ENCODE measurements at regions not wholly inside any gene's neighbourhood (a gene's known extent, or its start where the extent isn't known, plus 50 kb on each side); places are given as distances from the start of the nearest gene placed in this dataset.

GRCh38 chr6:122246906-122247658, 152.4 kb upstream of the HSF2 start:
- CTCF ChIA-PET: no interaction called here
- Mint-ChIP-seq H3K27ac (no peak overlapping the region), H3K4me1 (no peaks in the 10 kb centered on the region), H3K9me3 (peaks cover 20% of the 10 kb centered on the region), H3K4me3 (no peak overlapping the region), H3K27me3 (no peaks in the 10 kb centered on the region), H3K36me3 (ENCODE audit: low read depth) (no peaks in the 10 kb centered on the region)
- DNase-seq (no peak), ATAC-seq (ENCODE audit: low read depth) (no peak)
- no peak for TF ChIP-seq CTCF (IDR thresholded peaks at IDR 0.05)
- POLR2A ChIA-PET: no interaction called here
- intact Hi-C loops (cut with micrococcal nuclease): no loop called here

DNA sequence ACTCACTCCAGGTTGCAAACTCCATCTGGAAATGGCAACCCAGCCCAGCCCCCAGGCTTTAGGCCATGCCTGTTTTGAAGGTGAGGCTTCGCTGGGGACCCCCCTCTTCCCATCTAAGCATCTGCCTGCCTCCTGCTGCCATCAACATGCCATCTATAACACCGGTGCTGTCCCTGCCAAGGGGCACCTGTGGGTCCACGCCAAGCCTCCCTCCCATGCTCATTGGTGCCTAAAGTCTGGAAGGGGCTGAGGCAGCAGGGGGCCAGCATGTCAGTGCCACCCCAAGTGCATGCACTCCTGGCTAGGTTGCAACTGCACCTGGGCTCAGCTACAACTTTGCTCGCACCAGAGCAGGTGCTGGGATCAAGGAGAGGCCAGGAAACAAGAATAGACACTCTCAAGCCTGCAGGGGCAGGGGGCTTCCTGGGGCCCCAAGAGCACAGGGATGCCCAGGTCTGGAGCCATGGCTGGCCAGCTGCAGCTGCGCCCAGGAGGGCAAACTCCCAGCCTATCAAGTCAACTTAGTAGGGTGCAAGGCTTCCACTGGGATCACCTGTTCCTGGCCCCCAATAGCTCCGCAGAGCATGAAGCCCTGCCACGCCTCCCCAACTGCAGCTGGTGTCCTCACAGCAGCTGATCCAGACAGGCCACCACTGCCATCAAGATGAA, 151.3 kb upstream of the HSF2 start:
- Mint-ChIP-seq H3K4me1 (no peaks in the 10 kb centered on the region), H3K36me3 (ENCODE audit: low read depth) (no peaks in the 10 kb centered on the region), H3K9me3 (peaks cover 19% of the 10 kb centered on the region), H3K27me3 (no peaks in the 10 kb centered on the region), H3K4me3 (no peak overlapping the region), H3K27ac (no peak overlapping the region)
- ChIA-PET POLR2A (no interaction called here), CTCF (no interaction called here)
- DNase-seq: no peak
- no peak for ATAC-seq (ENCODE audit: low read depth)
- intact Hi-C loops (cut with micrococcal nuclease): no loop called here
- no peak for TF ChIP-seq CTCF (IDR thresholded peaks at IDR 0.05)

GRCh38 chr6:122248844-122249243, 150.6 kb upstream of the HSF2 start:
- H3K36me3 Mint-ChIP-seq (ENCODE audit: low read depth): no peaks in the 10 kb centered on the region
- peaks cover 13% of the 10 kb centered on the region for H3K9me3 Mint-ChIP-seq
- no peaks in the 10 kb centered on the region for H3K27me3 Mint-ChIP-seq
- TF ChIP-seq CTCF (IDR thresholded peaks at IDR 0.05): no peak
- DNase-seq: no peak
- ChIA-PET POLR2A (no interaction called here), CTCF (no interaction called here)
- intact Hi-C loops (cut with micrococcal nuclease): no loop called here
- no peaks in the 10 kb centered on the region for H3K4me1 Mint-ChIP-seq
- H3K27ac Mint-ChIP-seq: no peak overlapping the region
- no peak overlapping the region for H3K4me3 Mint-ChIP-seq
- ATAC-seq (ENCODE audit: low read depth): no peak

- ChIA-PET CTCF (no interaction called here), POLR2A (no interaction called here)
- Mint-ChIP-seq H3K4me3 (no peak overlapping the region), H3K4me1 (no peaks in the 10 kb centered on the region), H3K9me3 (peaks cover 2% of the 10 kb centered on the region), H3K27me3 (no peaks in the 10 kb centered on the region), H3K27ac (no peak overlapping the region), H3K36me3 (ENCODE audit: low read depth) (no peaks in the 10 kb centered on the region)
- intact Hi-C loops (cut with micrococcal nuclease): no loop called here
- ATAC-seq (ENCODE audit: low read depth): no peak
- TF ChIP-seq CTCF (IDR thresholded peaks at IDR 0.05): no peak
- no peak for DNase-seq
These were observed 140.6 kb upstream of the HSF2 start for GRCh38 chr6:122258839-122259238.

DNA sequence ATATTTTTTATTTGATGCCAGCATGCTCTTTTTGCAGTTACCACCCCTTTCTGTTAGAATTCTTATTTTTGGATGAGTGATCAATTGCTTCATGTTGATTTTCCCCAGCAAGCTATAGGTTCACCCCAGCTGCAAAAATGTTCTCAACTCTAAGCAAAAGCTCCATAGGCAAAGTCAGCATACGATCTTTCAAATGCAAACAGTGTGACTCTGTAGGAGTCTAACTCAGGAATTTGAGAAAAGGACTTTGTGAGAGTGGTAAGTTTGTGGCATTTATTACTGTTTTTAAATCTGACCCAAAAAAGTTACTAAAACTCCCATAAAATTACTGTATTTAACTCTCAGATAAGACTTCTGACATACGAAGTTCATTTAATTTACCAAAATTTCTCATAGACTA, 134.9 kb upstream of the HSF2 start:
- no peak for ATAC-seq (ENCODE audit: low read depth)
- Mint-ChIP-seq H3K27me3 (no peaks in the 10 kb centered on the region), H3K9me3 (peaks cover 5% of the 10 kb centered on the region), H3K27ac (no peak overlapping the region), H3K4me1 (no peaks in the 10 kb centered on the region), H3K36me3 (ENCODE audit: low read depth) (no peaks in the 10 kb centered on the region), H3K4me3 (no peak overlapping the region)
- no peak for TF ChIP-seq CTCF (IDR thresholded peaks at IDR 0.05)
- DNase-seq: no peak
- ChIA-PET POLR2A (no interaction called here), CTCF (no interaction called here)
- intact Hi-C loops (cut with micrococcal nuclease): no loop called here

All from activated B cell treated with CpG ODN at 0.5 μM for 24 hours (primary cell).